ENCODE measurements at regions not wholly inside any gene's neighbourhood (a gene's known extent, or its start where the extent isn't known, plus 50 kb on each side); places are given as distances from the start of the nearest gene placed in this dataset.
A peak's percentile ranks its signal among the peaks of the same experiment; 100 is the strongest.
"Not testable (repeated sequence)": the region's sequence is repeated elsewhere in the genome, so short reads cannot be mapped to it uniquely, and the experiment has no call there.

DNA sequence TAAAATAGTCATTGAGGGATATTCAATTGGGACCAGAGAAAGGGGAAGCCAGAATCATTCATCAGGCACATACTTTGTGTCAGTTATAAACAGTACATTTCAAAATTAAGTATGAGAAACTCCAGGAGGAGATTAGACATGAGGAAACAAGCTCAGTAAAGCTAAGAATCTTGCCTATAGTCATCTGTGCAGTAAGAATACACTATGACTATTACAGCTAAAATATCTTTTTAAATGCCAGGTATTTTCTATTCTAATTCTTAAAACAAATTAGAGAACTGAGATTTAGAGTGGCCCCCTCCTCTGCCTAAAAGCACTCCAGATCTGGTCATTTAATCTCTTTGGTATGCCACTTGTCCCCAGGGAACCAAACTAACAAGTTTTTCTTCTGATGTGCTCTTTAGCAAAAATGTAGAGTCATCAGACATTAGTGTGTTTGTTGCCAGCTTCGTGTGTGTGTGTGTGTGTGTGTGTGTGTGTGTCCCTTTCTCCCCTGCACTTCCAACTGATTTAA, 541.1 kb downstream of the TTLL7 start:
- H3K4me1 ChIP-seq; intact Hi-C loops (cut with micrococcal nuclease); H3K27me3 ChIP-seq (ENCODE audit: low read depth); H3K4me3 ChIP-seq; H3K36me3 ChIP-seq; DNase-seq; H3K9me3 ChIP-seq (replicated peaks); H3K27ac ChIP-seq (replicated peaks): not testable (repeated sequence)

DNA sequence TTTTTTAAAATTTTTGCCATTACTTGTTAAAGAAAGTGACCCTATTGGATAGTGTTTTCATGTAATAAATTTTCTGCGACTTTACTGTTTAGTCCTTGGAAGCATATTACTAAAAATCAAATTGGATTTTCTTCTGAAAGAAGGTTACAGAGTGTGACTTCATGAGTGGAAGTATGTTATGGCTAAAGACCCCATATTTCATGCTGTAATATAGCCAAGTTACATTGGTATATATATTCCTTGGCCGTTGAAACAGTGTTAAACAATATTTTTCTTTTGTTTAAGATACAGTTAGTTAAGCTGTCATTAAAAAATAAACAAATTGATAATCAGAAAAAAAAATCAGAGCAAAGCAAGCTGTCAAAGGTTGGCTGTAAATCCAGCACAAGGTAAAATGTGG, 541.7 kb downstream of the TTLL7 start:
- intact Hi-C loops (cut with micrococcal nuclease); H3K4me3 ChIP-seq; H3K36me3 ChIP-seq; H3K9me3 ChIP-seq (replicated peaks); DNase-seq; H3K4me1 ChIP-seq; H3K27ac ChIP-seq (replicated peaks); H3K27me3 ChIP-seq (ENCODE audit: low read depth): not testable (repeated sequence)

DNA sequence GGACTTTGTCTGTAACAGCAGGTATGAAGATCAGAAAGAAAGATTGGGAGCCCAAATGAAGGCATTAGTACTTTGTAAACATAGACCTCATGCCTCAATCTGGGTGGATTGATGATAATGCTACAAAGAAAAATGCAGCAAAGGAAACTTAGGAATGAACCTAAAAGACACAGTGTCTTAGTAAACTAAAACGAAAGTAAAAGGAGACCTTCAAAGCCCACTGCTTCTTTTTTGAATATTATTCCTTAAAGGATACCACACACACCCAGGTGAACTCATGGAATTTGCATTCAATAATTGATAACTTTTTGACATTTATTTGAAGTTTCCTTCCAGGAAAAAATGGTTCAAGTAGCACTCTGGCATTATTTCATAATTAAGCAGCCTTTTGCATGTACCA, 543.2 kb downstream of the TTLL7 start:
- H3K27me3 ChIP-seq (ENCODE audit: low read depth); H3K36me3 ChIP-seq; intact Hi-C loops (cut with micrococcal nuclease); DNase-seq; H3K4me1 ChIP-seq; H3K9me3 ChIP-seq (replicated peaks): not testable (repeated sequence)
- H3K4me3 ChIP-seq = peak overlapping the region; percentile 12
- peak overlapping the region; percentile 41 for H3K27ac ChIP-seq (replicated peaks)

DNA sequence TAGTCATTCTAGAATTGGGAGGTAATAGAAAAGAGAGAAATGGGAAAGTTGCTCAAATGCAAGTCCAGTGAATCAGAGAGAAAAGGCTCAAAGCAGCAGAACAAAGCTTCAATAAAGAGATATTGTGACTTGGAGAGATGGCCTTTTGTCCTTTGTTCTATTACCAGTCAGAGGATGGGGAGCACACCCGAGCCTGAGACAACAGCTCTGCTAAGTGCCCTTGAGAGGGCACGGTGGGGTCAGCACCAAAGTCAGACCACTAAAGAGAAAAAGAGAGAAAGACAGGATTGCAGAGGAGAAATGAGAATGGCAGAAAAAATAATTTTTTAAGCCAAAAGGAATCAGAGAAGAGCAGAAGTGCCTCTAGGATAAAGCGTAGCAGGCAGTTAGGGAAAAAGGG, 553.1 kb downstream of the TTLL7 start:
- H3K36me3 ChIP-seq; H3K27me3 ChIP-seq (ENCODE audit: low read depth); H3K27ac ChIP-seq (replicated peaks); intact Hi-C loops (cut with micrococcal nuclease); DNase-seq; H3K4me3 ChIP-seq; H3K4me1 ChIP-seq; H3K9me3 ChIP-seq (replicated peaks): not testable (repeated sequence)

DNA sequence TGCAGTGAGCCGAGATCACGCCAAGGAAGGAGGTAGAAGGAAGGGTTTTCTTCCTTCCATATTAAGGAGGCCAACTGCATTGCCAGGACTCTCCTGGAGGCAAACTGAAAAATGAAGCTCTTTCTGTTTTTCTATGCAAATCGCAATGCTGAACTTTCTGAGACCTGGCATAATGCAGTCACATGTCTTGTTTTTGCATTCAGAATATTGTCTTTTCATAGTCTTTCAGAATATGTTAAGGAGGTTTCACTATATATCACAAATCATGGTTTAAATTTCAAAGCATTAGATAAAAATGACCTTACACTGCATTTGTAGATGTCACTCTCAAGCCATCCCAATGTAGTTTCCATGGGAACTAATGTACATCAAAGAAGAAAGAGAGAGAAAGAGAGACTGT, 556.5 kb downstream of the TTLL7 start:
- H3K4me3 ChIP-seq; H3K27me3 ChIP-seq (ENCODE audit: low read depth); intact Hi-C loops (cut with micrococcal nuclease); H3K36me3 ChIP-seq; H3K4me1 ChIP-seq; H3K27ac ChIP-seq (replicated peaks); H3K9me3 ChIP-seq (replicated peaks); DNase-seq: not testable (repeated sequence)

DNA sequence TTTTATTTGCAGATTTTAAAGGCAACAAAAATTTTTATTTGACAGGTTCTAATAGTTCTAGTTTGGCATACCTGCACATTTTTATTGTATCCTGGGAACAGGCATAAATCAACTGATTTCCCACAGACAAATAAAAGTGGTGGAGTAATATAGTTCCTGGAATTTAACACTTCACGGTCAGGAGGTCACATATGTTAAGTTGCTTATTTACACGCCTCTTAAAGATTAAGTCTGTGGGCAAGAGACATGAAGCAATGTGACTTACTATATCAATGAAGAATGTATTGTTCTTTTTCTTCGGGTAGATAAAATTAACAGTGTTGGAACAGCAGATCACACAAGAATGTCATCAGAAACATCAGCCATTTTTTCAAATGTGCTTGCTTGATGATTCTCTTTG, 558.3 kb downstream of the TTLL7 start:
- H3K27me3 ChIP-seq (ENCODE audit: low read depth); intact Hi-C loops (cut with micrococcal nuclease); H3K4me1 ChIP-seq; H3K4me3 ChIP-seq; DNase-seq; H3K27ac ChIP-seq (replicated peaks); H3K9me3 ChIP-seq (replicated peaks); H3K36me3 ChIP-seq: not testable (repeated sequence)

DNA sequence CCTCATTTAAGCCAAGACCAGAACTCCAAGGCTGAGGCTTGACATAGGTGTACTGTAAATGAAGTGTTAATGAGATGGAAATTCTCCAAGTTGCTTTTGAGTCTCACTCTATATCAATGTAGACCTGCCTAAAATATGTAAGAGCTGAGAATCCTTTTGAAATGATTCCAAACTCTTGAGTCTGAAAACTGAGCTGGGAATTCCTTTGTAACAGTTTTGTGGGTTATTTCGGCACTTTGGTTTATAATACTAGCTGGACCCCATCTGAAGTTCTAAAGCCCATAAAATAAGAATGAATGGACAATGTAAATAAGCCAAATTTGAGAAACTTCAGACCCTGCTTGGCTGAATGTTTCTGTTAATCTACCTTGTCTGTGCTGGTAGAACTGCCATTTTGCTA, 558.9 kb downstream of the TTLL7 start:
- intact Hi-C loops (cut with micrococcal nuclease); H3K27ac ChIP-seq (replicated peaks): not testable (repeated sequence)

DNA sequence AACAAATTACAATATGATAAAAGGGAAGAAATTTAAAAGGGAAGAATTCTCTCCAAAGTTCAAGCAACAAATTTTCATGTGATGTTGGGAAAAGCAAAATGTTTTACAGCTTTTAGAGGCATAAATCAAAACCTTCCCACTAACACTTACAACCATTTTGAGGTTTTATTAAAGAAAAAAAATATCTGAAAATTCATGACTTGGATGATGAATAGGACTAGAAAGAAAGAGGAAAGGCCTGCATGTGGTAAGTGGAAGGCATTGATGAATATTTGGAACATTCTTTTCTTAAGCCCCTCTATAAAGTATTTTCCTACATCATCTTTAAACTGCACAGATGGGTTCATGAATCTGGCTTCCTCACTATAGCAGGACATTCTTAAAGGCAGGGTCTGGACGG, 560.6 kb downstream of the TTLL7 start:
- H3K4me1 ChIP-seq; H3K36me3 ChIP-seq; H3K27me3 ChIP-seq (ENCODE audit: low read depth); intact Hi-C loops (cut with micrococcal nuclease); DNase-seq; H3K27ac ChIP-seq (replicated peaks); H3K9me3 ChIP-seq (replicated peaks); H3K4me3 ChIP-seq: not testable (repeated sequence)

More for the DNA sequence above, 558.9 kb downstream of the TTLL7 start:
- H3K9me3 ChIP-seq (replicated peaks); H3K36me3 ChIP-seq; DNase-seq; H3K4me3 ChIP-seq; H3K4me1 ChIP-seq; H3K27me3 ChIP-seq (ENCODE audit: low read depth): not testable (repeated sequence)

DNA sequence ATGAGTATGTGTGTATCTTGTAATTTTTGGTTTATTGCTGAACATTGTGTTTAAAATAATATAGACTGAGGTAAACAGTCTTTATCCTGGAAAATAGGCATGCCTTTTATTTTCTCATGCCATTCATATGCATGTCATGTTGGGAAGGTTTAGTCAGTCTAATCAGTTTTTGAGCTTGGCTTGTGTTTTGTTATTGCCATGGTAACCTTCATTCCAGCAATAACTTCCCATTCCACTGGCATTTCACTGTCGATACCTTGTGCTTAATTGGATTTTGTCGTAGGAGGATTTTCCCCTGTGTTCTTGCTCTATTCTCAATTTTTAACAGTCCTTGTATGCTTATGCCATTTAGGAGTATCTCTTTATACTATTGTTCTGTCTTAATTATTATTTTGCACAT, 563.6 kb downstream of the TTLL7 start:
- H3K27ac ChIP-seq (replicated peaks); H3K4me1 ChIP-seq; H3K27me3 ChIP-seq (ENCODE audit: low read depth); H3K36me3 ChIP-seq; DNase-seq; H3K9me3 ChIP-seq (replicated peaks); H3K4me3 ChIP-seq; intact Hi-C loops (cut with micrococcal nuclease): not testable (repeated sequence)

DNA sequence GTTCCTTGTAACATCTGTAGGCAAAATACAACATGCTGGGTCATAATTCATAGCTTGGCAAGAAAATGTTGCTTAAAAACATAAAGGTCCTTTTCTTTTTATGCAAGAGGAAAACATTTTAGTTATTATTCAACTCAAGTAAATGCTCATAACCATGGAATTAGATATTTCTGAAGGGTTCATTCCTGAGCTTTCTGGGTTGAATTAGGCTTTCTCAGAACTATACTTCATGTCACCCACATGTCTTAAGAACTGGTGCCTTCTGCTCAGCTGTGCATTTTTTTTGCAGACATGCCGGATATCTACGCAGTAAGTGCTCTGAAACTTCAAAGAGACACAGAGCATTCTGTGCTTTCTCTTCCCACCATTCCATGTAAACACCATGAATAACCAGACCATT, 571.4 kb downstream of the TTLL7 start:
- H3K36me3 ChIP-seq; H3K4me3 ChIP-seq; intact Hi-C loops (cut with micrococcal nuclease); H3K27me3 ChIP-seq (ENCODE audit: low read depth); DNase-seq; H3K4me1 ChIP-seq; H3K9me3 ChIP-seq (replicated peaks); H3K27ac ChIP-seq (replicated peaks): not testable (repeated sequence)

DNA sequence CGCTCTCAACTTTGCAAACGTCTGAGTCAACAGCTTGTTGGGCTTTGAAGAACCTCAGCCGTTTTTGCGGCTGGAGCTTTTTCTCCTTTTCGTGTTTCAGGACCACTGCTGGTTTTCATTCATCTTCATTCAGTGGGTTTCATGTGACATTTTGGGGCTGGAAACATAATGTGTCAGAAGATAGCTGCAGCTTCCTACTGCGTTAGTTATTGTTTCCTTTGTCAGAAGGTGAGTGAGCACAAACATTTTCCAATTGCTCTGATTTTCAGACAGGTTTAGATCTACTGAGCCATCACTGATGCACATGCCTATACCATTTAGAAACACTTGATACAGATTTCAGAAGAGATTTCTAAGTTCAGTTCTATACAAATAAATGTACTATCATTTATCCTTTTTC, 575.5 kb downstream of the TTLL7 start:
- not testable (repeated sequence) for DNase-seq

More for the DNA sequence above, 575.5 kb downstream of the TTLL7 start:
- H3K36me3 ChIP-seq; H3K9me3 ChIP-seq (replicated peaks); H3K27ac ChIP-seq (replicated peaks); H3K4me1 ChIP-seq; H3K4me3 ChIP-seq; intact Hi-C loops (cut with micrococcal nuclease); H3K27me3 ChIP-seq (ENCODE audit: low read depth): not testable (repeated sequence)

Data from left ventricle myocardium inferior (tissue), 1 donor.